HEK293 (cell line): ENCODE measurements at regions not wholly inside any gene's neighbourhood (a gene's known extent, or its start where the extent isn't known, plus 50 kb on each side); places are given as distances from the start of the nearest gene placed in this dataset.

Experiments
- CTCF ChIA-PET: fragments of 350-600 bp; formaldehyde crosslinking; extraction: SDS; loops from one replicate; lab custom pipeline; 2021; ENCODE audit warnings: antibody characterized with exemption; lab: Yijun Ruan, JAX
- POLR2A ChIA-PET: fragments of 300-600 bp; formaldehyde crosslinking; extraction: SDS; loops from one replicate; lab custom pipeline; 2020; ENCODE audit warnings: antibody characterized with exemption, inconsistent platforms; lab: Yijun Ruan, JAX
- H3K27ac ChIP-seq: fragments of 200-500 bp; sonication (Bioruptor generic); 2 replicates; pipeline ENCODE4 v1.5.1; 2014; ENCODE audit warnings: low read depth, low read length, control low read depth, inconsistent platforms; ENCODE audit errors: extremely low read depth
- H3K36me3 ChIP-seq, 2 experiments: fragments of 200-500 bp in 1 of 2; sonication (Bioruptor generic) in 1 of 2; 1 replicate in 1 of 2; 2 replicates in 1 of 2; pipeline ENCODE4 v1.5.1; 2014 to 2017; ENCODE audit warnings: inconsistent platforms in 2 of 2, low read length in 2 of 2; ENCODE audit not compliant: control insufficient read depth in 2 of 2, insufficient read depth in 1 of 2
- H3K4me1 ChIP-seq: fragments of 200-500 bp; sonication (Bioruptor generic); 2 replicates; pipeline ENCODE4 v1.5.1; 2014; ENCODE audit warnings: mild to moderate bottlenecking, low read length, inconsistent platforms; ENCODE audit not compliant: control insufficient read depth, insufficient read depth
- H3K4me3 ChIP-seq: 2 replicates; pipeline ENCODE4 v1.5.1; 2011; ENCODE audit warnings: low read depth, mild to moderate bottlenecking, control low read depth, low read length, moderate library complexity
- H3K9me3 ChIP-seq: fragments of 200-500 bp; sonication (Bioruptor generic); 2 replicates; pipeline ENCODE4 v1.5.1; 2014; ENCODE audit warnings: low read depth, low read length, inconsistent platforms; ENCODE audit not compliant: control insufficient read depth, insufficient read depth
- GLI2 ChIP-seq: fragments of 450-650 bp; formaldehyde crosslinking; IDR thresholded peaks from 2 replicates; pipeline ENCODE4; 2017; ENCODE audit warnings: missing biosample characterization, missing genetic modification characterization, low read depth, borderline replicate concordance
- GLI4 ChIP-seq: fragments of 450-650 bp; formaldehyde crosslinking; IDR thresholded peaks from 2 replicates; pipeline ENCODE4 v1.5.1; 2016; ENCODE audit warnings: missing biosample characterization, missing genetic modification characterization
- REPIN1 ChIP-seq: fragments of 450-650 bp; formaldehyde crosslinking; IDR thresholded peaks from 2 replicates; pipeline ENCODE4 v1.5.1; 2017; ENCODE audit warnings: missing biosample characterization, missing genetic modification characterization, low read depth
- TCF7L2 ChIP-seq: IDR thresholded peaks from 2 replicates; pipeline ENCODE4 v1.6.1; 2011; ENCODE audit warnings: low read depth, mild to moderate bottlenecking, inconsistent platforms, low read length, moderate library complexity, borderline replicate concordance
- YY1 ChIP-seq: fragments of 450-650 bp; formaldehyde crosslinking; IDR thresholded peaks from 2 replicates; pipeline ENCODE4 v1.5.1; 2018; ENCODE audit warnings: missing biosample characterization, missing genetic modification characterization
- ZBTB11 ChIP-seq: fragments of 450-650 bp; formaldehyde crosslinking; conservative IDR thresholded peaks from 2 replicates; pipeline ENCODE4 v1.5.1; 2016; ENCODE audit warnings: low read depth, missing biosample characterization, missing genetic modification characterization
- ZNF155 ChIP-seq: fragments of 450-650 bp; formaldehyde crosslinking; IDR thresholded peaks from 2 replicates; pipeline ENCODE4 v1.5.1; 2016; ENCODE audit warnings: missing biosample characterization, missing genetic modification characterization
- ZNF175 ChIP-seq: fragments of 450-650 bp; formaldehyde crosslinking; IDR thresholded peaks from 2 replicates; pipeline ENCODE4 v1.5.1; 2016; ENCODE audit warnings: missing biosample characterization, missing genetic modification characterization
- ZNF274 ChIP-seq, 2 experiments: fragments of 200-500 bp in 1 of 2; fragments of 450-650 bp in 1 of 2; sonication (Bioruptor generic) in 1 of 2; formaldehyde crosslinking in 1 of 2; IDR thresholded peaks; 2 replicates each; pipeline versions ENCODE4 v1.5.1 to v1.6.1; 2014 to 2016; ENCODE audit warnings: borderline replicate concordance in 1 of 2, inconsistent platforms in 1 of 2, low read length in 1 of 2, missing biosample characterization in 1 of 2, missing genetic modification characterization in 1 of 2
- ZNF324 ChIP-seq: fragments of 450-650 bp; formaldehyde crosslinking; IDR thresholded peaks from 2 replicates; pipeline ENCODE4 v1.5.1; 2016; ENCODE audit warnings: missing biosample characterization, missing genetic modification characterization
- ZNF416 ChIP-seq: fragments of 450-650 bp; formaldehyde crosslinking; IDR thresholded peaks from 2 replicates; pipeline ENCODE4 v1.5.1; 2016; ENCODE audit warnings: missing biosample characterization, missing genetic modification characterization
- ZNF585B ChIP-seq: fragments of 450-650 bp; formaldehyde crosslinking; IDR thresholded peaks from 2 replicates; pipeline ENCODE4 v1.5.1; 2016; ENCODE audit warnings: missing biosample characterization, missing genetic modification characterization
- ZNF626 ChIP-seq: fragments of 450-650 bp; sonication (Bioruptor Pico); formaldehyde crosslinking; IDR thresholded peaks from 2 replicates; pipeline ENCODE4 v1.5.1; 2018; ENCODE audit warnings: missing biosample characterization, missing genetic modification characterization, inconsistent platforms
- ZNF658 ChIP-seq: fragments of 450-650 bp; formaldehyde crosslinking; IDR thresholded peaks from 2 replicates; pipeline ENCODE4; 2016; ENCODE audit warnings: missing biosample characterization, missing genetic modification characterization
- ZNF701 ChIP-seq: fragments of 450-650 bp; formaldehyde crosslinking; IDR thresholded peaks from 2 replicates; pipeline ENCODE4 v1.5.1; 2016; ENCODE audit warnings: missing biosample characterization, missing genetic modification characterization
- ZSCAN30 ChIP-seq: fragments of 450-650 bp; IDR thresholded peaks from 2 replicates; pipeline ENCODE4 v1.5.1; 2018; ENCODE audit warnings: missing biosample characterization, mild to moderate bottlenecking, missing genetic modification characterization, moderate library complexity
- TF ChIP-seq, protein P1 (sequence below): fragments of 450-650 bp; formaldehyde crosslinking; IDR thresholded peaks from 2 replicates; pipeline ENCODE4 v1.5.1; 2017; ENCODE audit warnings: missing biosample characterization, missing genetic modification characterization
- TF ChIP-seq, protein P2 (sequence below): fragments of 450-650 bp; IDR thresholded peaks from 2 replicates; pipeline ENCODE4 v1.5.1; 2018; ENCODE audit warnings: missing biosample characterization, mild to moderate bottlenecking, missing genetic modification characterization

GRCh38 chr4:23973308-23973855 is 83.5 kb upstream of the PPARGC1A start:
- POLR2A ChIA-PET: interaction anchor here (0.6 kb wide), 1 partner anchor 45 kb away, joined by 3 read pairs; no protein-coding TSS in a partner anchor
- Histone ChIP-seq H3K27ac (no peak overlapping the region), H3K36me3 (no peaks in the 10 kb centered on the region), H3K9me3 (no peaks in the 10 kb centered on the region), H3K4me1 (no peaks in the 10 kb centered on the region; the same call in 1 of the 2 replicates), H3K4me3 (no peak overlapping the region)
- CTCF ChIA-PET: no interaction called here
- TF ChIP-seq GLI2 (tag by site-specific recombination) (no peak), ZNF416 (tag by site-specific recombination) (no peak), ZNF324 (tag by site-specific recombination) (no peak), ZBTB11 (tag by site-specific recombination) (no peak), ZSCAN30 (0 out of 2 replicates have a peak, but pooled peaks have one; percentile 22), TCF7L2 (peak; percentile 53; the same call in 1 of the 2 replicates), YY1 (tag by site-specific recombination) (no peak), ZNF585B (tag by site-specific recombination) (no peak), ZNF701 (tag by site-specific recombination) (no peak), ZNF658 (tag by site-specific recombination) (no peak)
- TF ChIP-seq, protein P1, sequence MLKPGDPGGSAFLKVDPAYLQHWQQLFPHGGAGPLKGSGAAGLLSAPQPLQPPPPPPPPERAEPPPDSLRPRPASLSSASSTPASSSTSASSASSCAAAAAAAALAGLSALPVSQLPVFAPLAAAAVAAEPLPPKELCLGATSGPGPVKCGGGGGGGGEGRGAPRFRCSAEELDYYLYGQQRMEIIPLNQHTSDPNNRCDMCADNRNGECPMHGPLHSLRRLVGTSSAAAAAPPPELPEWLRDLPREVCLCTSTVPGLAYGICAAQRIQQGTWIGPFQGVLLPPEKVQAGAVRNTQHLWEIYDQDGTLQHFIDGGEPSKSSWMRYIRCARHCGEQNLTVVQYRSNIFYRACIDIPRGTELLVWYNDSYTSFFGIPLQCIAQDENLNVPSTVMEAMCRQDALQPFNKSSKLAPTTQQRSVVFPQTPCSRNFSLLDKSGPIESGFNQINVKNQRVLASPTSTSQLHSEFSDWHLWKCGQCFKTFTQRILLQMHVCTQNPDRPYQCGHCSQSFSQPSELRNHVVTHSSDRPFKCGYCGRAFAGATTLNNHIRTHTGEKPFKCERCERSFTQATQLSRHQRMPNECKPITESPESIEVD (tag by site-specific recombination): peak; percentile 29; the same call in 1 of the 2 replicates
- TF ChIP-seq, protein P2, sequence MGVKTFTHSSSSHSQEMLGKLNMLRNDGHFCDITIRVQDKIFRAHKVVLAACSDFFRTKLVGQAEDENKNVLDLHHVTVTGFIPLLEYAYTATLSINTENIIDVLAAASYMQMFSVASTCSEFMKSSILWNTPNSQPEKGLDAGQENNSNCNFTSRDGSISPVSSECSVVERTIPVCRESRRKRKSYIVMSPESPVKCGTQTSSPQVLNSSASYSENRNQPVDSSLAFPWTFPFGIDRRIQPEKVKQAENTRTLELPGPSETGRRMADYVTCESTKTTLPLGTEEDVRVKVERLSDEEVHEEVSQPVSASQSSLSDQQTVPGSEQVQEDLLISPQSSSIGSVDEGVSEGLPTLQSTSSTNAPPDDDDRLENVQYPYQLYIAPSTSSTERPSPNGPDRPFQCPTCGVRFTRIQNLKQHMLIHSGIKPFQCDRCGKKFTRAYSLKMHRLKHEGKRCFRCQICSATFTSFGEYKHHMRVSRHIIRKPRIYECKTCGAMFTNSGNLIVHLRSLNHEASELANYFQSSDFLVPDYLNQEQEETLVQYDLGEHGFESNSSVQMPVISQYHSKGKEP (tag by site-specific recombination): 0 out of 2 replicates have a peak, but pooled peaks have one; percentile 31

DNA sequence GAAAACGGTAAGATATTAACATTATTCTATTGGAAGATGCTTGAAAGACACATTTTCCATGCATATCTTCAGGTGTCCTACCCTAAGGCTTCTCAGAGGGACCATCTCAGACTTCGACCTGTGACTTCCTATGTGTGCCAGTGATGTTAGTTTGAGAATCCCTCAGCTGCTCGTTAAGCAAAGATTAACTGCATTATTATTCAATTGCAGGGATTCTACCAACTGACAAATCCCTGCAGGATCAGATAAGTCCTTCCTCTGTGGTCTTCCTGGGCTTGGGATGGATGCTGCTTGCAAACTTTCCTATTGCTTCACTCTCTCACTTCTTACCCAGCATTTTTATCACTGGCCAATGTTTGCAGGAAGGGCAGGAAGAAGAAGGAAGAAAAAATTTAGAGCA is 83.0 kb upstream of the PPARGC1A start:
- ChIA-PET CTCF (no interaction called here), POLR2A (no interaction called here)
- H3K4me1 ChIP-seq: no peaks in the 10 kb centered on the region; the same call in 1 of the 2 replicates
- no peak overlapping the region for H3K4me3 ChIP-seq
- no peak overlapping the region for H3K27ac ChIP-seq
- TF ChIP-seq GLI4 (tag by site-specific recombination) (no peak), ZNF626 (tag by site-specific recombination) (no peak), ZBTB11 (tag by site-specific recombination) (no peak), ZNF175 (tag by site-specific recombination) (no peak), ZNF155 (tag by site-specific recombination) (no peak), REPIN1 (tag by site-specific recombination) (no peak), ZNF274 (IDR thresholded peaks at IDR 0.05; ENCODE audit: low read length) (no peak), ZNF274 (tag by site-specific recombination; IDR thresholded peaks at IDR 0.05; ENCODE audit: borderline replicate concordance) (no peak)
- H3K36me3 ChIP-seq: no peaks in the 10 kb centered on the region
- H3K9me3 ChIP-seq: no peaks in the 10 kb centered on the region
